ENCODE measurements at regions not wholly inside any gene's neighbourhood (a gene's known extent, or its start where the extent isn't known, plus 50 kb on each side); places are given as distances from the start of the nearest gene placed in this dataset.

- peaks cover 1% of the 10 kb centered on the region for H3K4me1 Mint-ChIP-seq (ENCODE audit: low read depth, unreplicated experiment)
- H3K36me3 Mint-ChIP-seq (ENCODE audit: low read depth, unreplicated experiment) = peaks cover 2% of the 10 kb centered on the region
- Histone ChIP-seq H3K36me3 (ENCODE audit: insufficient read depth, low read length) (no peaks in the 10 kb centered on the region), H3K27ac (ENCODE audit: low read depth, low read length) (no peak overlapping the region), H3K4me2 (ENCODE audit: low read length) (no peak overlapping the region), H3K27me3 (ENCODE audit: insufficient read depth, low read length) (no peaks in the 10 kb centered on the region), H3K9me3 (ENCODE audit: insufficient read depth, low read depth, low read length) (peaks cover 7% of the 10 kb centered on the region), H3K9ac (ENCODE audit: low read length) (no peak overlapping the region), H3K79me2 (ENCODE audit: insufficient read depth, low read length) (no peaks in the 10 kb centered on the region), H3K4me1 (ENCODE audit: insufficient read depth, low read length) (no peaks in the 10 kb centered on the region), H3K4me3 (ENCODE audit: insufficient read depth, low read depth, low read length) (no peak overlapping the region), H2AFZ (ENCODE audit: low read depth, low read length) (no peak overlapping the region), H4K20me1 (ENCODE audit: insufficient read depth, low read length) (no peaks in the 10 kb centered on the region)
- TF ChIP-seq CTCF (IDR thresholded peaks at IDR 0.05; ENCODE audit: insufficient read depth, low read depth, low read length) (no peak), EZH2 (IDR thresholded peaks at IDR 0.05; ENCODE audit: insufficient read depth, low read length) (no peak)
- no peak for FAIRE-seq
- H3K27me3 Mint-ChIP-seq (ENCODE audit: low read depth, unreplicated experiment) = no peaks in the 10 kb centered on the region
- H3K9me3 Mint-ChIP-seq (ENCODE audit: unreplicated experiment) = peaks cover 10% of the 10 kb centered on the region
- no peak for DNase-seq (ENCODE audit: low read depth)
- no peak overlapping the region for H3K4me3 Mint-ChIP-seq (ENCODE audit: unreplicated experiment)
- H3K27ac Mint-ChIP-seq (ENCODE audit: unreplicated experiment) = no peak overlapping the region
Measured at GRCh38 chr6:140897804-140898573, 1234.7 kb upstream of the GJE1 start.

- no peaks in the 10 kb centered on the region for H3K27me3 Mint-ChIP-seq (ENCODE audit: low read depth, unreplicated experiment)
- H3K27me3 ChIP-seq (ENCODE audit: insufficient read depth, low read length) = no peaks in the 10 kb centered on the region
- no peak overlapping the region for H3K27ac Mint-ChIP-seq (ENCODE audit: unreplicated experiment)
- no peak overlapping the region for H3K9ac ChIP-seq (ENCODE audit: low read length)
- H3K9me3 ChIP-seq (ENCODE audit: insufficient read depth, low read depth, low read length) = peaks cover 7% of the 10 kb centered on the region
- no peaks in the 10 kb centered on the region for H4K20me1 ChIP-seq (ENCODE audit: insufficient read depth, low read length)
- H2AFZ ChIP-seq (ENCODE audit: low read depth, low read length) = no peak overlapping the region
- no peaks in the 10 kb centered on the region for H3K4me1 ChIP-seq (ENCODE audit: insufficient read depth, low read length)
- no peaks in the 10 kb centered on the region for H3K36me3 ChIP-seq (ENCODE audit: insufficient read depth, low read length)
- peaks cover 2% of the 10 kb centered on the region for H3K36me3 Mint-ChIP-seq (ENCODE audit: low read depth, unreplicated experiment)
- DNase-seq (ENCODE audit: low read depth) (no peak), FAIRE-seq (no peak)
- TF ChIP-seq CTCF (IDR thresholded peaks at IDR 0.05; ENCODE audit: insufficient read depth, low read depth, low read length) (no peak), EZH2 (IDR thresholded peaks at IDR 0.05; ENCODE audit: insufficient read depth, low read length) (no peak)
- H3K4me2 ChIP-seq (ENCODE audit: low read length) = no peak overlapping the region
- no peak overlapping the region for H3K27ac ChIP-seq (ENCODE audit: low read depth, low read length)
- peaks cover 12% of the 10 kb centered on the region for H3K9me3 Mint-ChIP-seq (ENCODE audit: unreplicated experiment)
- H3K4me3 ChIP-seq (ENCODE audit: insufficient read depth, low read depth, low read length) = no peak overlapping the region
- H3K4me1 Mint-ChIP-seq (ENCODE audit: low read depth, unreplicated experiment) = peaks cover 1% of the 10 kb centered on the region
- no peaks in the 10 kb centered on the region for H3K79me2 ChIP-seq (ENCODE audit: insufficient read depth, low read length)
- H3K4me3 Mint-ChIP-seq (ENCODE audit: unreplicated experiment) = no peak overlapping the region
Measured at GRCh38 chr6:140897349-140897748, 1235.4 kb upstream of the GJE1 start.

GRCh38 chr6:140893432-140893831, 1239.3 kb upstream of the GJE1 start:
- DNase-seq (ENCODE audit: low read depth) = no peak
- no peak overlapping the region for H2AFZ ChIP-seq (ENCODE audit: low read depth, low read length)

More at GRCh38 chr6:140893432-140893831, 1239.3 kb upstream of the GJE1 start:
- no peaks in the 10 kb centered on the region for H3K36me3 ChIP-seq (ENCODE audit: insufficient read depth, low read length)
- H3K79me2 ChIP-seq (ENCODE audit: insufficient read depth, low read length) = no peaks in the 10 kb centered on the region
- Mint-ChIP-seq H3K4me3 (ENCODE audit: unreplicated experiment) (no peak overlapping the region), H3K9me3 (ENCODE audit: unreplicated experiment) (peaks cover 10% of the 10 kb centered on the region), H3K4me1 (ENCODE audit: low read depth, unreplicated experiment) (peaks cover 1% of the 10 kb centered on the region), H3K36me3 (ENCODE audit: low read depth, unreplicated experiment) (no peaks in the 10 kb centered on the region), H3K27ac (ENCODE audit: unreplicated experiment) (no peak overlapping the region), H3K27me3 (ENCODE audit: low read depth, unreplicated experiment) (no peaks in the 10 kb centered on the region)
- H4K20me1 ChIP-seq (ENCODE audit: insufficient read depth, low read length) = no peaks in the 10 kb centered on the region
- no peaks in the 10 kb centered on the region for H3K4me1 ChIP-seq (ENCODE audit: insufficient read depth, low read length)
- H3K27me3 ChIP-seq (ENCODE audit: insufficient read depth, low read length) = no peaks in the 10 kb centered on the region
- FAIRE-seq = no peak
- no peak overlapping the region for H3K4me3 ChIP-seq (ENCODE audit: insufficient read depth, low read depth, low read length)
- H3K9ac ChIP-seq (ENCODE audit: low read length) = no peak overlapping the region
- no peak overlapping the region for H3K4me2 ChIP-seq (ENCODE audit: low read length)
- no peak overlapping the region for H3K27ac ChIP-seq (ENCODE audit: low read depth, low read length)
- TF ChIP-seq CTCF (IDR thresholded peaks at IDR 0.05; ENCODE audit: insufficient read depth, low read depth, low read length) (no peak), EZH2 (IDR thresholded peaks at IDR 0.05; ENCODE audit: insufficient read depth, low read length) (no peak)
- no peaks in the 10 kb centered on the region for H3K9me3 ChIP-seq (ENCODE audit: insufficient read depth, low read depth, low read length)
